Activated CD4-positive, CD25-positive, alpha-beta regulatory T cell treated with anti-CD3 and anti-CD28 coated beads, Interleukin-2, amount 50 U/mL, for 72 hours (primary cell): ENCODE measurements at regions not wholly inside any gene's neighbourhood (a gene's known extent, or its start where the extent isn't known, plus 50 kb on each side); places are given as distances from the start of the nearest gene placed in this dataset.
"Not testable (repeated sequence)": the region's sequence is repeated elsewhere in the genome, so short reads cannot be mapped to it uniquely, and the experiment has no call there.

Experiments
- DNase-seq: peaks from one replicate; pipeline ENCODE4 v3.0.0; 2021

DNA sequence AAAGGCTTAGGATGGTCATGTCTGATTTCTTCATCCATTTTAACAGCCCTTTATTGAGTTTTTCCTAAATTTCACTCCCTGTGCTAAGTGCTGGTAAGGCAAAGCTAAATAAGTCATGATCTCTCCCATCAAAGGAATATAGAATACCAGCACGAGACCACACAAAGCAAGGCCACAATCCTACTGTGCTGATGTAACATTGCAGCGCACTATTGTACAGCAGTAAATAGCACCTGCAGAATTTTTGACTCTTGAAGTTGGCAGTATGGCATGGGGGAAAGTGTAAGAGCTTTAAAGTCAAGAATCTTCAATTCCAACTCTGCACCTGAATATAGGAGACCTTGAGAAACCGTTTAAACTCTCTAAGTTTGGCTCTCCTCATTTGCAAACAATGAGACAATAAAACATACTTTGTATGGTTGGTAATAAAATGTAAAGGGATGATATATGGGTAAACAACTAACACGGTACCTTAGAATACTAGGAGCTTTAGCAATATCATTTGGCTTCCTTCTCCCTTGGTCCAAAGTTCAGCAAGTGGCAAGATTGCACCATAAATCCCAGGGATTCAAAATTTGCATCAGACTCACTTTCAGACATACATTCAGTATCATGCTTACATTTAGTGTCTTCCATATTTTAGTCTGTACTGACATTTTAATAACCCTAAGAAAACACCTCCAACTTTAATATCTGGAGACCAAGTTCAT, 132.9 kb upstream of the PRDX6 start:
- no peak for DNase-seq

- no peak for DNase-seq
Measured at GRCh38 chr1:173347282-173347818, 129.8 kb upstream of the PRDX6 start.

DNA sequence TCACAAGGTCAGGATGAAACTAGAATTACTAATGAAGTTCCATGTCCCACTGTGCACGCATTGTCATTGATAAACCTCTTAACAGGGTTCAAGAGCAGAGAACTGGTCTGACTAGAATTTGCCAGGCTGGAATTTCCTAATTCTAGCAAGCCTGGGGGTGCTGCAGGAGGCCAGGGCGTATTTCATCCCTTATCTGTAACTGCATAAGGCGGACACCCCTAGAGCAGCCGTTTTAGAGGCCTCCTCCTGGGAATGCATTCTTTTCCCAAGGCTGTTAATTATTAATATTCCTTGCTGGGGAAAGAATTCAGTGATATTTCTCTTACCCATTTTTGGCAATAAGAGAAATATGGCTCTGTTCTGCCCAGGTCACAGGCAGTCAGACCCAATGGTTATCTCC, 124.5 kb upstream of the PRDX6 start:
- not testable (repeated sequence) for DNase-seq

DNA sequence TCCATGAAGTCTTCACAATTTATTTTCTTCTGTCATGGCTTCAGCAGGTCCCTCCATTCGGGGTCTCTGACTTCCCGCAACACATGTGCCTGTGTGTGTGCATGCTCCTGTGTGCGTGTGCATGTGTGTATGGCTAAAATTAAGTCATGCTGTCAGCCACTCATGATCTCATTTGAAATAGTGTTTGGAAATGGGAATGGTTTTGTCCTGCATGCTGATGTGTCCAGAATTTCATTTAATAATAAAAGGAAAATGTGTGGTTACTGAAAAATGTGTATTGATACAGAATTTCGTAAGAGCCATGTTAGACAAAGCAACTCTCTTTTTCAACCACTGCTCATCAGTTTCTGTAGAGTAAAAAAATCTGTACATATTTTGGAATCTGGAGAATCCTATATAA, 123.8 kb upstream of the PRDX6 start:
- DNase-seq: no peak

DNA sequence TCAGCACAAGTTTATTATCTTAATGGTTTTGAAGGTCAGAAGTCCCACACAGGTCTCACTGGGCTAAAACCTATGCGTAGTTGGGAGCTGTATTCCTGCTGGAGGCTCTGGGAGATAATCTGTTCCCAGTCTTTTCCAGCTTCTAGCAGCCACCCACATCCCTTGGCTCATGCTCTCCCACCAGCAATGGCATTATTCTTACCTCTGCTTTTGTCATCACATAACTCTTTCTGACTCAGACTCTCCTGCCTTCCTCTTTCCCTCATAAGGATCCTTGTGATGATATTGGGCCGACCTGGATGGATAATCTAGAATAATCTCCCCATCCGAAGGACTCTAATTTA, 122.2 kb upstream of the PRDX6 start:
- DNase-seq: no peak

DNA sequence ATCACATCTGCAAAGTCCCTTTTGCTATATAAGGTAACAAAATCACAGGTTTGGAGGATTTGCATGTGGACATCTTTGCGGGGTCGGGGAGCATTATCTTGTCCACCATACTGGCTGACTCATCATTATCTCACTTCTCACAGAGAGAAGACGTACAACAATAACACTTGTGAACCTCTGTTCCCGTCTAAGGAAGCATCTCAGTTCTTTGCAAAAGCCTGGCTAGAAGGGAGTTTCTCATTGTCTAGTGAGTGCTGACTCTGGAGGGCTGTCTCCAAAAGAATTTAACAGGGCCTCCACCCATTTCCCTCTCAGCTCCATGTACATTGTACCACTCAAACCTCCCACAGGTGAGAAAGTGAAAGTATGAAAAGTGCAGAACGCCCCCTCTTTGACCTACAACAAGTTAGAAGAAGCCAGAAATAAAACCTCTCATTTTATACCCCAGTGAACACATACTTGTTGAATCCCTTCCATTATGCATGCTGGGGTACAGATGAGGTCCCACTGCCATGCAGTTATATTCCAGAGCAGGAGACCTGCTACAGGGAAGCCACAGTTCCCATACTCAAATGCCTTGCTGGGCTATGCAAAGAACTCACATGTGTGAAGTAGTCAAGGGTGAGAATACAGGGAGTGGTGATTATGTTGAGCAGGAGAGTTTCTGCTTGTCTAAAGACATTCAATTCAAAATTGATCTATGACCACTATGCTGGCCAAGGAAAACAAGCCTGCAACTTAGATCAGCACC, 121.7 kb upstream of the PRDX6 start:
- no peak for DNase-seq

GRCh38 chr1:173356191-173356762, 120.9 kb upstream of the PRDX6 start:
- DNase-seq: no peak

GRCh38 chr1:173360487-173361063, 116.6 kb upstream of the PRDX6 start:
- no peak for DNase-seq

DNA sequence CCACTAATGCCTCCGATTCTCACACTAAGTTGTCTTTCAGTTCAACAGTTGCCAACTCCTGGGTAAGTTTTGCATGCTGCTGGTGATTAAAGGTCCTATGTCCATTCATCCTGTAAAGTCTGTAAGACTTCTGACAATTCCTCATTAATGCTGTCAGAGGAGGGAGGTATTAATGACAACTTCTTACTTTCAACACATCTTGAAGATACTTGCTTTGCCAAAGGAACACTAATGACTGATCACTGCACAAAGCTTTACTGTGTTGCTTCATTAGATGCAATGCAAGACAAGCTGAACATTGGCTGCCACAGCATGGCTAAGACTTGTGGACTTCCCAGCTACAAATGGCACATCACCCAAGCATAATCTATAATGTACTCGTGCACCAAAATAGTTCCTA, 114.6 kb upstream of the PRDX6 start:
- DNase-seq: no peak

- DNase-seq: no peak
Measured at GRCh38 chr1:173364827-173365226, 112.3 kb upstream of the PRDX6 start.

- DNase-seq: no peak
Measured at GRCh38 chr1:173365341-173365740, 111.8 kb upstream of the PRDX6 start.

- DNase-seq: no peak
Measured at GRCh38 chr1:173367136-173367535, 110.0 kb upstream of the PRDX6 start.

DNA sequence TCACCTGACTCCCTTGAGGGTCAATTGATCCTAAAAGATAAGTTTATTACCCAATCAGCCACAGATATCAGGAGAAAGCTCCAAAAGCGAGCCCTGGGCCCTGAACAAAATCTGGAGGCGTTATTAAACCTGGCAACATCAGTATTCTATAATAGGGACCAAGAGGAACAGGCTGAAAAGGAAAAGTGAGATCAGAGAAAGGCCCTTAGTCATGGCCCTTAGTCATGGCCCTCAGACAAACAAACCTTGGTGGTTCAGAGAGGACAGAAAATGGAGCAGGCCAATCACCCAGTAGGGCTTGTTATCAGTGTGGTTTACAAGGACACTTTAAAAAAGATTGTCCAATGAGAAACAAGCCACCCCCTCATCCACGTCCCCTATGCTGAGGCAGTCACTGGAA, 106.5 kb upstream of the PRDX6 start:
- DNase-seq: not testable (repeated sequence)

DNA sequence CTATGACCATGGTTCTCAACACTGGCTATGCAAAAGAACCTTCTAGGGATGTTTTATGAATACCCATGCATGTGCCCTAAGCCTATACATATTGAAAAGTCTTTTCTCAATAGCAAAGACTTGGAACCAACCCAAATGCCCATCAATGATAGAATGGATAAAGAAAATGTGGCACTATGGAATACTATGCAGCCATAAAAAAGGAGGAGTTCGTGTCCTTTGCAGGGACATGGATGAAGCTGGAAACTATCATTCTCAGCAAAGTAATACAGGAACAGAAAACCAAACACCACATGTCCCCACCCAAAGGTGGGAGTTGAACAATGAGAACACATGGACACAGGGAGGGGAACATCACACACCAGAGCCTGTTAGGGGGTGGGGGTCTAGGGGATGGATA, 101.1 kb upstream of the PRDX6 start:
- DNase-seq: not testable (repeated sequence)

GRCh38 chr1:173377266-173377665, 99.9 kb upstream of the PRDX6 start:
- DNase-seq: no peak

GRCh38 chr1:173383351-173383750, 93.8 kb upstream of the PRDX6 start:
- DNase-seq: no peak

DNA sequence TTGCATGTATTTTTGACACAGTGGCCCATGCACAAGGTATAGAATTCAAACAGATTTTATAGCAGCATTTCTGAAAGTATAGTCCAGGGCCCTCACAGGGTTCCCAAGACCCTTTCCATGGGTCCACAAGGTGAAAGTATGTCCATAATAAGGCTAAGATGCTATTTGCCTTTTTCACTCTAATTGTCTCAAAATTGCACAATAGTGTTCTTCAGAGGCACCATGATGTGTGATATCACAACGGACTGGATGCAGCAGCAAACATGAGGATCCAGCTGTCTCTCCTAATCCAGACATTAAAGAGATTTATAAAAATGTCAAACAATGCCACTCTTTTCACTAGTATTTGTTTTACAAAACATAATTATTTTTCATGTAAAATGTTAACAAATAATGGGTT, 88.8 kb upstream of the PRDX6 start:
- DNase-seq: no peak

DNA sequence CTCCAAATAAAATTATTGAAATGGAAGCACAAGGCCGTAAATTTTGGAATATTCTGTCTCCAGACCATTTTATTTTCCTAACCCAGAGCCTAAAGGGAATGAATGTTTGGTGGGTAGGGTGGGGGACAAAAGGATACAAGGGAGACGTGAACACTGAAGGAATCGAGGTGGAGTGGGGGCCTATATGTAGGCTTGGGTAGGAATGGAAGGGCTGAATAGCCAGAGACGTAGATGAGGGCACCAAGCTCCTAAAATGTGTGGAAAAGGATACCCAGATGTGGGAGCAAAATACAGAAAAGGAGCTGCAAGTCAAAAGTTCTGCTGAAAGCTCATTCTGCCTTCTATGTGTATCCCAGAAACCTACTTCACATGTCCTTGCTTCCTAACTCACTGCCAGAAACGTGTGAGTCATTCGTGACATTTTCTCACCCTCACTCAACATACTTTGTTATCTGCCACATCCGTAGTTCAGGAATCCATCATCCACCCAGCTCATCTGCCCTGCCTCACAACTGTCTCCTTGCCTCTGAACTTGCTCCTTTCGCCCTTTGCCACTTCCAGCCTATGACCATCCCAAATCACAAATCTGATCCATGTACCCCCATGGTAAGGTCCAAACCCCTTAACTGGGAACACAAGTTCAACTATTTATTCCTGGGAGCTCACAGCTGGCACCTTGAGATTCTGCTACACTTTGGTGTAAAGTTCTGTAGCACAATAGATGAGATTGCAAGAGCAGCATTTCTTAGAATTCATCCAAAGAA, 84.1 kb upstream of the PRDX6 start:
- DNase-seq: no peak

DNA sequence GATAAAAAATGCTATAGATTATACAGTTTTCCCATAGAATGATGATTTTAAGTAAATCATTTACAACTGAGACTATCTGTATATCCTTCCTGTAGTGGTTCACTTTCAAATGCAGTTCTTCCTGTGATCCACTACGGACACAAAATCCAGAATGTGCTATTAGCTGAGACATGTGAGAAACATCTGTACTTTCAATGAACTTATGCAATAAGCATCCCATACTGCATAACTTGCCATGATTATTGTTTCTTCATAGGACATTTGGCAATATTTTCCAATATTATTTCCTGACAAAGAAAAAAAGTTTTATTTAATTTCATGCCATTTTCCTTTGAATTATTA, 83.5 kb upstream of the PRDX6 start:
- DNase-seq: no peak

DNA sequence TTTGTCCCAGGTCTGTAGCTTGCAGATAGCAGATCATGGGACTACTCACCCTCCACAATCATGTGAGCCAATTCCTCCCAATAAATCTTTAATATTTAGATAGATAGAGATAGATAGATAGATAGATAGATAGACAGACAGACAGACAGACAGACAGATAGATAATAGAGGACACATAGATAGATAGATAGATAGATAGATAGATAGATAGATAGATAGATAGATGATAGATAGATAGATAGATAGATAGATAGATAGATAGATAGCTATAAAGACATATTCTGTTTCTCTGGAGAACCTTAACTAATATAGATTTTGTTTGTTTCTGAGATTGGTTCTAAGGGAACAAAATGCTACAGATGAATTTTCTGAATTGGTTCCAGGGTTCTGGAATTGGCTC, 82.3 kb upstream of the PRDX6 start:
- not testable (repeated sequence) for DNase-seq

- no peak for DNase-seq
Measured at GRCh38 chr1:173395762-173396161, 81.4 kb upstream of the PRDX6 start.

- no peak for DNase-seq
Measured at GRCh38 chr1:173400387-173400995, 76.6 kb upstream of the PRDX6 start.

DNA sequence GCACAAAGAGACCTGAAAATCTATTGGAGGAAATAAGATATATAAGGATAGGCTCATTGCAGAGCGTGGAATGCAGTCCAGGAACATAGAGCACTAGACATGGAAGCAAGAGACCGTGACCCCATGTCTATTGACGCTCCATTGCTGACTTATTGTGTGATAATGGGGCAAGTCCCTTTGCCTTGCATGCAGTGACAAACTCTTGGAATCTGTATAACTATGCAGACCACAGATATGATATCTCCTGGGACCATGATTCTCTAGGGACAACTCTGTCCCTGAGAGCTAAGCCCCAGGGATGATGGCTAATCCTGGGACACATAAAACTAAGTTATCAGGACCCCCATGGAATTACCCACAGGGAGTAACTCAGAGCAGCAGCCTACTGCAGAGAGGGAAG, 73.1 kb upstream of the PRDX6 start:
- no peak for DNase-seq
